Lower lobe of right lung (tissue), 2 donors: ENCODE measurements at regions not wholly inside any gene's neighbourhood (a gene's known extent, or its start where the extent isn't known, plus 50 kb on each side); places are given as distances from the start of the nearest gene placed in this dataset.

Source experiments
- ATAC-seq, 2 donors: fragments of 200-7000 bp; cut with Tn5 transposase; one replicate each; pipeline ENCODE4 v1.9.1; 2020 to 2022; ENCODE audit warnings: mild to moderate bottlenecking in 2 of 2, moderate library complexity in 2 of 2
- DNase-seq: peaks from one replicate; pipeline ENCODE4 v3.0.0-alpha.2; 2020
- H3K27ac ChIP-seq: fragments of 200-600 bp; one replicate; pipeline ENCODE4 v1.8.0; 2022
- H3K27me3 ChIP-seq: fragments of 200-600 bp; one replicate; pipeline ENCODE4 v1.8.0; 2022; ENCODE audit warnings: low read depth
- H3K36me3 ChIP-seq: fragments of 200-600 bp; one replicate; pipeline ENCODE4 v1.8.0; 2022; ENCODE audit warnings: mild to moderate bottlenecking
- H3K4me1 ChIP-seq: fragments of 200-600 bp; one replicate; pipeline ENCODE4 v1.8.0; 2022
- H3K4me3 ChIP-seq: fragments of 200-600 bp; one replicate; pipeline ENCODE4 v1.8.0; 2022; ENCODE audit warnings: mild to moderate bottlenecking
- H3K9me3 ChIP-seq: fragments of 200-600 bp; one replicate; pipeline ENCODE4 v1.8.0; 2022
- CTCF ChIP-seq: fragments of 200-600 bp; IDR thresholded peaks from one replicate; pipeline ENCODE4 v1.8.0; 2022; ENCODE audit warnings: antibody characterized with exemption, mild to moderate bottlenecking
- intact Hi-C: fragments of 100-400 bp; cut with DNase I; formaldehyde crosslinking; loops from one replicate; pipeline ENCODE4 v1.11.0; 2022
- donor health status: DM: no; HTN: yes; CAD: no; lungs with severe emphysema.

- Histone ChIP-seq H3K36me3 (no peaks in the 10 kb centered on the region), H3K9me3 (peaks cover 6% of the 10 kb centered on the region), H3K4me1 (no peaks in the 10 kb centered on the region), H3K4me3 (no peak overlapping the region), H3K27me3 (no peaks in the 10 kb centered on the region), H3K27ac (no peak overlapping the region)
- ATAC-seq (no peak), DNase-seq (no peak)
- no peak for TF ChIP-seq CTCF
- intact Hi-C loops, result no loop called here
Observed at GRCh38 chr7:17446340-17446739, 147.9 kb downstream of the AHR start.

DNA sequence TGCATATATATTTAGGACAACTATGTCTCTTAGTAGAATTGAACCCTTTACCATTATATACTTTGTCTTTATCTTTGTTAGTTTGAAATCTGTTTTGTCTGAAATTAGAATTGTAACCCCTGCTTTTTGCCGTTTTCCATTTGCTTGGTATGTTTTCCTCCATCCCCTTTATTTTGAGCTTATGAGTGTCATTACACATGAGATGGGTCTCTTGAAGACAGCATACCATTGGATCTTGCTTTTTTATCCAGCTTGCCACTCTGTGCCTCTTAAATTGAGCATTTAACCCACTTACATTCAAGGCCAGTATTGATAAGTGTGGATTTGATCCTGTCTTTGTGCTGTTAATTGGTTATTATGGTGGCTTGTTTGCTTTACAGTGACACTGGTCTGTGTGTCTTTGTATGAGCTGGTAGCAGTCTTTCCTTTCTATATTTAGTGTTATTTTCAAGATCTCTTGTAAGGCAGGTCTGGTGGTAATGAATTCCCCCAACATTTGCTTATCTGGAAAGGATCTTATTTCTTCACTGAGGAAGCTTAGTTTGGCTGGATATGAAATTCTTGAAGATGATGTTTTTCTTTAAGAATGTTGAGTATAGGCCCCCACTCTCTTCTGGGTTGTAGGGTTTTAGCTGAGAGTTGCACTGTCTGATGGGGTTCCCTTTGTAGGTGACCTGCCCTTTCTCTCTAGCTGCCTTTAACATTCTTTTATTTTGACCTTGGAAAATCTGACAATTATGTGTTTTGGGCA is 149.5 kb downstream of the AHR start:
- H3K27me3 ChIP-seq, result no peaks in the 10 kb centered on the region
- no peak for TF ChIP-seq CTCF

GRCh38 chr7:17448479-17449423 is 150.3 kb downstream of the AHR start:
- ATAC-seq, result no peak
- H3K4me1 ChIP-seq, result no peaks in the 10 kb centered on the region
- H3K27ac ChIP-seq, result no peak overlapping the region
- no peak for DNase-seq
- no peak overlapping the region for H3K4me3 ChIP-seq
- H3K27me3 ChIP-seq, result no peaks in the 10 kb centered on the region
- H3K9me3 ChIP-seq, result peaks cover 6% of the 10 kb centered on the region
- H3K36me3 ChIP-seq, result no peaks in the 10 kb centered on the region
- TF ChIP-seq CTCF, result no peak
- intact Hi-C loops, result no loop called here

More for the DNA sequence above, 149.5 kb downstream of the AHR start:
- H3K4me3 ChIP-seq, result no peak overlapping the region
- peaks cover 6% of the 10 kb centered on the region for H3K9me3 ChIP-seq
- DNase-seq, result no peak
- no peak overlapping the region for H3K27ac ChIP-seq
- ATAC-seq, result no peak
- intact Hi-C loops, result no loop called here
- H3K36me3 ChIP-seq, result no peaks in the 10 kb centered on the region
- H3K4me1 ChIP-seq, result no peaks in the 10 kb centered on the region

DNA sequence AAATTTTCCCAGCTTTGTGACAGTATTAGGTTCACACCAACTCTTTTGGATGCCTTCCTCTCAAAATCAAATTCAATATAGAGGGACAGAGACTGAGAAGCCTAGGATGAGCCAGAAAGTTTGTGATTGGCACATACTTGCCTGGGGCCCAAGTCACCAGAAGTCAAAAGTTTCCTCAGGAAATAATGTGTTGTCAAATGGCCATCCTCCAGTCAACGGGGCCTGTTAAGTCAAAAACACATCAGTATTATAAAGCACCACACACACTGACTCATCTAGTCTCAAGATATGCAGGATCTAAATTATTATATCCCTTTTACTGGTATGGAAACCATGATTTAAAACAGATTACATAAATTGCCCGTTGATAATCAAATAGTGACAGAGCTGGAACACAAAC is 158.1 kb downstream of the AHR start:
- Histone ChIP-seq H3K27me3 (no peaks in the 10 kb centered on the region), H3K36me3 (no peaks in the 10 kb centered on the region), H3K4me1 (no peaks in the 10 kb centered on the region), H3K27ac (no peak overlapping the region), H3K4me3 (no peak overlapping the region), H3K9me3 (no peaks in the 10 kb centered on the region)
- no peak for DNase-seq
- no peak for ATAC-seq
- TF ChIP-seq CTCF, result no peak
- intact Hi-C loops, result no loop called here

GRCh38 chr7:17460001-17460400 is 161.5 kb downstream of the AHR start:
- Histone ChIP-seq H3K4me1 (no peaks in the 10 kb centered on the region), H3K4me3 (no peak overlapping the region), H3K27me3 (no peaks in the 10 kb centered on the region), H3K27ac (no peak overlapping the region), H3K9me3 (no peaks in the 10 kb centered on the region), H3K36me3 (no peaks in the 10 kb centered on the region)
- TF ChIP-seq CTCF, result no peak
- no peak for ATAC-seq
- intact Hi-C loops, result no loop called here
- no peak for DNase-seq
